D341Med (cell line): ENCODE measurements at regions not wholly inside any gene's neighbourhood (a gene's known extent, or its start where the extent isn't known, plus 50 kb on each side); places are given as distances from the start of the nearest gene placed in this dataset.

Experiments used
- DNase-seq: peaks from one replicate; pipeline ENCODE4 v3.0.0; 2012; ENCODE audit warnings: low spot score

- no peak for DNase-seq
Measured at GRCh38 chr13:72530471-72530870, 197.0 kb downstream of the MZT1 start.

GRCh38 chr13:72527333-72527732 lies 200.1 kb downstream of the MZT1 start:
- DNase-seq, result no peak

GRCh38 chr13:72523593-72523992 lies 203.8 kb downstream of the MZT1 start:
- no peak for DNase-seq

- no peak for DNase-seq
Measured at GRCh38 chr13:72523049-72523448, 204.4 kb downstream of the MZT1 start.

- DNase-seq, result no peak
Measured at GRCh38 chr13:72521940-72522661, 205.3 kb downstream of the MZT1 start.

- no peak for DNase-seq
Measured at GRCh38 chr13:72514146-72514545, 213.3 kb downstream of the MZT1 start.

GRCh38 chr13:72508392-72508791 lies 219.0 kb downstream of the MZT1 start:
- DNase-seq, result no peak

- no peak for DNase-seq
Measured at GRCh38 chr13:72507416-72508199, 219.8 kb downstream of the MZT1 start.

GRCh38 chr13:72506706-72507105 lies 220.7 kb downstream of the MZT1 start:
- DNase-seq, result no peak

- DNase-seq, result no peak
Measured at GRCh38 chr13:72505376-72505775, 222.1 kb downstream of the MZT1 start.

GRCh38 chr13:72504131-72504841 lies 223.1 kb downstream of the MZT1 start:
- no peak for DNase-seq

- DNase-seq, result no peak
Measured at GRCh38 chr13:72500851-72501250, 226.6 kb downstream of the MZT1 start.

- DNase-seq, result peak; percentile 78
Measured at GRCh38 chr13:72495681-72496080, 231.7 kb downstream of the MZT1 start.

- no peak for DNase-seq
Measured at GRCh38 chr13:72489751-72490150, 237.7 kb downstream of the MZT1 start.

- DNase-seq, result no peak
Measured at GRCh38 chr13:72473321-72473720, 254.1 kb downstream of the MZT1 start.

GRCh38 chr13:72469906-72470305 lies 257.5 kb downstream of the MZT1 start:
- DNase-seq, result no peak

- DNase-seq, result no peak
Measured at GRCh38 chr13:72463561-72463960, 263.9 kb downstream of the MZT1 start.

- DNase-seq, result no peak
Measured at GRCh38 chr13:72462726-72463125, 264.7 kb downstream of the MZT1 start.

- no peak for DNase-seq
Measured at GRCh38 chr13:72462166-72462565, 265.3 kb downstream of the MZT1 start.

GRCh38 chr13:72458701-72459100 lies 268.7 kb downstream of the MZT1 start:
- DNase-seq, result no peak

- no peak for DNase-seq
Measured at GRCh38 chr13:72457151-72457550, 270.3 kb downstream of the MZT1 start.

- DNase-seq, result no peak
Measured at GRCh38 chr13:72456486-72456885, 270.9 kb downstream of the MZT1 start.

GRCh38 chr13:72453161-72453560 lies 274.3 kb downstream of the MZT1 start:
- no peak for DNase-seq
